Ovary (tissue), 3 donors: ENCODE measurements at regions not wholly inside any gene's neighbourhood (a gene's known extent, or its start where the extent isn't known, plus 50 kb on each side); places are given as distances from the start of the nearest gene placed in this dataset.

Source experiments
- EP300 ChIP-seq: sonication (generic); formaldehyde crosslinking; IDR thresholded peaks from one replicate; pipeline ENCODE4 v1.6.1; 2017; ENCODE audit warnings: antibody characterized with exemption
- POLR2A ChIP-seq: fragments of 450-650 bp; IDR thresholded peaks from one replicate; pipeline ENCODE4 v1.6.1; 2017; ENCODE audit warnings: antibody characterized with exemption, mild to moderate bottlenecking, moderate library complexity
- TF ChIP-seq, protein P1 (sequence below), 3 donors: fragments of 450-650 bp in 2 of 3; fragments of 200-600 bp in 1 of 3; IDR thresholded peaks; one replicate each; pipeline versions ENCODE4 v1.5.1 to v1.8.0; 2016 to 2022; ENCODE audit warnings: antibody characterized with exemption in 3 of 3, mild to moderate bottlenecking in 1 of 3
- donor health status: DM: no; HTN: no; CAD: no.

DNA sequence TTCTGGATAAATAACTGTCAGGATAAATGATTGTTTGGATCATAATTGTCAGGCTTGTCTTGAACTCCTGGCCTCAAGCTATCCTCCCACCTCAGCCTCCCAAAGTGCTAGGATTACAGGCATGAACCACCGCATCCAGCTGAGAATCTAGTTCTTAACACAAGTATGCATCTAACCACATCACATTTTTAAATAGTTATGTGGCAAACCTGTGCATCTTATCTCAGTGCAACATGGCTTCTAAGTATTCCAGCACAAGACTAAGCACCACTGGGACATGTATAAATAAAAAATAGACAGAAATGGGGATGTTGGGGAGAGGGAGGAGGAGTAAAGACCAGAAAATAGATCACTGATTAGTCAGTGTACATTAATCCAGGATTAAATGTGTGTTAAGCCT is 74.7 kb upstream of the TBL1X start:
- TF ChIP-seq, protein P1, sequence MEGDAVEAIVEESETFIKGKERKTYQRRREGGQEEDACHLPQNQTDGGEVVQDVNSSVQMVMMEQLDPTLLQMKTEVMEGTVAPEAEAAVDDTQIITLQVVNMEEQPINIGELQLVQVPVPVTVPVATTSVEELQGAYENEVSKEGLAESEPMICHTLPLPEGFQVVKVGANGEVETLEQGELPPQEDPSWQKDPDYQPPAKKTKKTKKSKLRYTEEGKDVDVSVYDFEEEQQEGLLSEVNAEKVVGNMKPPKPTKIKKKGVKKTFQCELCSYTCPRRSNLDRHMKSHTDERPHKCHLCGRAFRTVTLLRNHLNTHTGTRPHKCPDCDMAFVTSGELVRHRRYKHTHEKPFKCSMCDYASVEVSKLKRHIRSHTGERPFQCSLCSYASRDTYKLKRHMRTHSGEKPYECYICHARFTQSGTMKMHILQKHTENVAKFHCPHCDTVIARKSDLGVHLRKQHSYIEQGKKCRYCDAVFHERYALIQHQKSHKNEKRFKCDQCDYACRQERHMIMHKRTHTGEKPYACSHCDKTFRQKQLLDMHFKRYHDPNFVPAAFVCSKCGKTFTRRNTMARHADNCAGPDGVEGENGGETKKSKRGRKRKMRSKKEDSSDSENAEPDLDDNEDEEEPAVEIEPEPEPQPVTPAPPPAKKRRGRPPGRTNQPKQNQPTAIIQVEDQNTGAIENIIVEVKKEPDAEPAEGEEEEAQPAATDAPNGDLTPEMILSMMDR (IDR thresholded peaks at IDR 0.05): no peak
- no peak for TF ChIP-seq POLR2A
- no peak for TF ChIP-seq EP300
